Transverse colon (tissue), 4 donors: ENCODE measurements at regions not wholly inside any gene's neighbourhood (a gene's known extent, or its start where the extent isn't known, plus 50 kb on each side); places are given as distances from the start of the nearest gene placed in this dataset.

Source experiments
- EP300 ChIP-seq: sonication (generic); formaldehyde crosslinking; IDR thresholded peaks from one replicate; pipeline ENCODE4 v1.6.1; 2017; ENCODE audit warnings: antibody characterized with exemption, low read depth
- POLR2A ChIP-seq: fragments of 450-650 bp; IDR thresholded peaks from one replicate; pipeline ENCODE4 v1.6.1; 2016; ENCODE audit warnings: antibody characterized with exemption, mild to moderate bottlenecking, moderate library complexity
- POLR2AphosphoS5 ChIP-seq, 3 donors: sonication (generic); formaldehyde crosslinking; IDR thresholded peaks; one replicate each; pipeline ENCODE4 v1.6.1; 2016; ENCODE audit warnings: antibody characterized with exemption in 3 of 3
- TF ChIP-seq, protein P1 (sequence below), 5 experiments: fragments of 200-600 bp in 3 of 5; fragments of 450-650 bp in 2 of 5; sonication (generic) in 3 of 5; IDR thresholded peaks; 1 replicate in 2 of 5; 2 replicates in 3 of 5; pipeline ENCODE4 v1.5.1; 2016 to 2017; ENCODE audit warnings: antibody characterized with exemption in 5 of 5, inconsistent platforms in 3 of 5, mild to moderate bottlenecking in 2 of 5, moderate library complexity in 1 of 5

DNA sequence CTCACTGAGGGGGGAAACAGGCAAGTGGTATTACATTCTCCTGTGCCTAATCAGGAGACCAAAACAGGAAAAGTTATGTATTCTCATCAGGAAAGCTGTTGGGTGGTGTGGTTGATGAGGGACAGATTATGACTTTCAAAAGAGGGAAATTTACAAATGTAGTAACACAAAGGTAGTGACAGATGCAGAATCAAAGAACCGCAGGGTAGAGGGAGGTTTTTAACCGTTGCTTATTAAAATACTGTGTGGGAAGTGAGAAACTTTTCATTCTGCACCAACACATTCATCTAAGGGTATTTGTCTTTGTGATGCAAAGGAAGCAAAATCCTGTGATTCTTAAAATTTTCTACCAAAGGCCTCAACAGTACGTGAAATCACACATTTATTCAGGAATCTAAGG is 288.2 kb upstream of the MAN1A1 start:
- TF ChIP-seq, protein P1, sequence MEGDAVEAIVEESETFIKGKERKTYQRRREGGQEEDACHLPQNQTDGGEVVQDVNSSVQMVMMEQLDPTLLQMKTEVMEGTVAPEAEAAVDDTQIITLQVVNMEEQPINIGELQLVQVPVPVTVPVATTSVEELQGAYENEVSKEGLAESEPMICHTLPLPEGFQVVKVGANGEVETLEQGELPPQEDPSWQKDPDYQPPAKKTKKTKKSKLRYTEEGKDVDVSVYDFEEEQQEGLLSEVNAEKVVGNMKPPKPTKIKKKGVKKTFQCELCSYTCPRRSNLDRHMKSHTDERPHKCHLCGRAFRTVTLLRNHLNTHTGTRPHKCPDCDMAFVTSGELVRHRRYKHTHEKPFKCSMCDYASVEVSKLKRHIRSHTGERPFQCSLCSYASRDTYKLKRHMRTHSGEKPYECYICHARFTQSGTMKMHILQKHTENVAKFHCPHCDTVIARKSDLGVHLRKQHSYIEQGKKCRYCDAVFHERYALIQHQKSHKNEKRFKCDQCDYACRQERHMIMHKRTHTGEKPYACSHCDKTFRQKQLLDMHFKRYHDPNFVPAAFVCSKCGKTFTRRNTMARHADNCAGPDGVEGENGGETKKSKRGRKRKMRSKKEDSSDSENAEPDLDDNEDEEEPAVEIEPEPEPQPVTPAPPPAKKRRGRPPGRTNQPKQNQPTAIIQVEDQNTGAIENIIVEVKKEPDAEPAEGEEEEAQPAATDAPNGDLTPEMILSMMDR (IDR thresholded peaks at IDR 0.05), result no peak
- no peak for TF ChIP-seq POLR2A
- no peak for TF ChIP-seq POLR2AphosphoS5 (IDR thresholded peaks at IDR 0.05)
- no peak for TF ChIP-seq EP300
